Small intestine (tissue), 7 donors: ENCODE measurements at regions not wholly inside any gene's neighbourhood (a gene's known extent, or its start where the extent isn't known, plus 50 kb on each side); places are given as distances from the start of the nearest gene placed in this dataset.

Experiments used
- DNase-seq, 2 donors: peaks; one replicate each; pipeline versions ENCODE4 v3.0.0 to v3.0.0-alpha.2; 2013
- FAIRE-seq: peaks from 2 replicates; lab custom pipeline; 2012; peaks lifted over from hg19 to GRCh38; lab: Jason Lieb, UNC
- H3K27ac ChIP-seq, 3 donors: one replicate each; pipeline ENCODE4 v1.5.1; 2013; ENCODE audit warnings: low read length in 2 of 3, mild to moderate bottlenecking in 2 of 3, control low read depth in 1 of 3, inconsistent platforms in 1 of 3, low read depth in 1 of 3, moderate library complexity in 1 of 3
- H3K27me3 ChIP-seq, 3 donors: one replicate each; pipeline ENCODE4 v1.6.1; 2013; ENCODE audit warnings: low read length in 3 of 3, inconsistent platforms in 1 of 3; ENCODE audit not compliant: control insufficient read depth in 3 of 3, insufficient read depth in 3 of 3
- H3K36me3 ChIP-seq, 3 donors: one replicate each; pipeline ENCODE4 v1.6.1; 2013; ENCODE audit warnings: low read length in 3 of 3, inconsistent platforms in 1 of 3, low read depth in 1 of 3, mild to moderate bottlenecking in 1 of 3, moderate library complexity in 1 of 3; ENCODE audit not compliant: control insufficient read depth in 3 of 3, insufficient read depth in 2 of 3
- H3K4me1 ChIP-seq, 3 donors: one replicate each; pipeline ENCODE4 v1.6.1; 2013; ENCODE audit warnings: low read length in 2 of 3, inconsistent platforms in 1 of 3, low read depth in 1 of 3, mild to moderate bottlenecking in 1 of 3, moderate library complexity in 1 of 3; ENCODE audit not compliant: control insufficient read depth in 3 of 3, insufficient read depth in 2 of 3
- H3K4me3 ChIP-seq, 3 donors: one replicate each; pipeline ENCODE4 v1.5.1; 2013; ENCODE audit warnings: low read length in 3 of 3, control low read depth in 1 of 3, inconsistent platforms in 1 of 3, low read depth in 1 of 3, mild to moderate bottlenecking in 1 of 3, moderate library complexity in 1 of 3
- H3K9me3 ChIP-seq, 2 donors: one replicate each; pipeline ENCODE4 v1.6.1; 2013; ENCODE audit warnings: low read depth in 1 of 2, low read length in 1 of 2; ENCODE audit not compliant: control insufficient read depth in 2 of 2, insufficient read depth in 1 of 2
- WGBS, 3 donors: extraction: QIAGEN DNeasy Blood & Tissue Kit; methylation state at CpG; one replicate each; pipeline ENCODE4 v1.1.7; 2013; 5-methylcytosine and 5-hydroxymethylcytosine counted together
- donor health status: healthy with polysubstance abuse.
- donor health status: control.
- donor health status: control.
- donor health status: Bipolar disorder and iron deficiency.
- donor health status: healthy.

- Histone ChIP-seq H3K36me3 (no peaks in the 10 kb centered on the region), H3K4me3 (no peak overlapping the region), H3K27ac (no peak overlapping the region), H3K4me1 (no peaks in the 10 kb centered on the region), H3K9me3 (peaks cover 0 to 4% of the 10 kb centered on the region in 2 donors), H3K27me3 (no peaks in the 10 kb centered on the region)
- WGBS, 3 donors, result 63 to 69% (median 65%) methylated on average over 1 of the region's 1 CpG
- FAIRE-seq (no peak), DNase-seq (no peak)
Measured at GRCh38 chr14:80146941-80147340, 64.4 kb downstream of the DIO2 start.

GRCh38 chr14:80136358-80136757 lies 74.9 kb downstream of the DIO2 start:
- Histone ChIP-seq H3K9me3 (peaks cover 2 to 16% of the 10 kb centered on the region in 2 donors), H3K4me1 (no peaks in the 10 kb centered on the region), H3K4me3 (no peak overlapping the region), H3K27me3 (no peaks in the 10 kb centered on the region), H3K27ac (no peak overlapping the region), H3K36me3 (no peaks in the 10 kb centered on the region)
- 93 to 94% (median 94%) methylated on average over 4 of the region's 4 CpGs for WGBS, 3 donors
- DNase-seq (no peak), FAIRE-seq (no peak)

- Histone ChIP-seq H3K4me1 (no peaks in the 10 kb centered on the region), H3K27ac (no peak overlapping the region), H3K9me3 (peaks cover 0 to 16% of the 10 kb centered on the region in 2 donors), H3K36me3 (no peaks in the 10 kb centered on the region), H3K27me3 (no peaks in the 10 kb centered on the region), H3K4me3 (no peak overlapping the region)
- DNase-seq (no peak), FAIRE-seq (no peak)
- 58 to 60% (median 60%) methylated on average over 3 of the region's 3 CpGs for WGBS, 3 donors
Measured at GRCh38 chr14:80135305-80136088, 75.8 kb downstream of the DIO2 start.

GRCh38 chr14:80134321-80134720 lies 77.0 kb downstream of the DIO2 start:
- no peak for FAIRE-seq
- Histone ChIP-seq H3K9me3 (peaks cover 0 to 16% of the 10 kb centered on the region in 2 donors), H3K27me3 (no peaks in the 10 kb centered on the region), H3K27ac (no peak overlapping the region), H3K4me1 (no peaks in the 10 kb centered on the region), H3K4me3 (no peak overlapping the region), H3K36me3 (no peaks in the 10 kb centered on the region)
- DNase-seq, result no peak
- 26 to 63% (median 49%) methylated on average over 1 of the region's 1 CpG for WGBS, 3 donors

- DNase-seq (no peak), FAIRE-seq (no peak)
- H3K4me1 ChIP-seq, result no peaks in the 10 kb centered on the region
- peaks cover 0 to 16% of the 10 kb centered on the region in 2 donors for H3K9me3 ChIP-seq
- H3K4me3 ChIP-seq, result no peak overlapping the region
- H3K36me3 ChIP-seq, result no peaks in the 10 kb centered on the region
- 51 to 68% (median 53%) methylated on average over 3 of the region's 3 CpGs for WGBS, 3 donors
- no peak overlapping the region for H3K27ac ChIP-seq
- H3K27me3 ChIP-seq, result no peaks in the 10 kb centered on the region
Measured at GRCh38 chr14:80133457-80133856, 77.8 kb downstream of the DIO2 start.

- Histone ChIP-seq H3K9me3 (peaks cover 0 to 6% of the 10 kb centered on the region in 2 donors), H3K4me3 (no peak overlapping the region), H3K27me3 (no peaks in the 10 kb centered on the region), H3K36me3 (no peaks in the 10 kb centered on the region), H3K27ac (no peak overlapping the region), H3K4me1 (no peaks in the 10 kb centered on the region)
- no peak for FAIRE-seq
- DNase-seq, result no peak
Measured at GRCh38 chr14:80127466-80127865, 83.8 kb downstream of the DIO2 start.

- no peak overlapping the region for H3K4me3 ChIP-seq
- 64 to 73% (median 68%) methylated on average over 3 of the region's 3 CpGs for WGBS, 3 donors
- H3K27me3 ChIP-seq, result no peaks in the 10 kb centered on the region
- no peak for DNase-seq
- H3K9me3 ChIP-seq, result peaks cover 0 to 6% of the 10 kb centered on the region in 2 donors
- H3K36me3 ChIP-seq, result no peaks in the 10 kb centered on the region
- no peak overlapping the region for H3K27ac ChIP-seq
- no peak for FAIRE-seq
- H3K4me1 ChIP-seq, result no peaks in the 10 kb centered on the region
Measured at GRCh38 chr14:80124794-80125193, 86.5 kb downstream of the DIO2 start.

- Histone ChIP-seq H3K27ac (no peak overlapping the region), H3K27me3 (no peaks in the 10 kb centered on the region), H3K4me3 (no peak overlapping the region), H3K36me3 (no peaks in the 10 kb centered on the region), H3K9me3 (peaks cover 0 to 3% of the 10 kb centered on the region in 2 donors), H3K4me1 (no peaks in the 10 kb centered on the region)
- DNase-seq, result no peak
- FAIRE-seq, result no peak
- WGBS, 3 donors, result 61 to 80% (median 70%) methylated on average over 1 of the region's 1 CpG
Measured at GRCh38 chr14:80117876-80118275, 93.4 kb downstream of the DIO2 start.

- H3K9me3 ChIP-seq, result no peaks in the 10 kb centered on the region
- H3K4me1 ChIP-seq, result no peaks in the 10 kb centered on the region
- H3K27me3 ChIP-seq, result no peaks in the 10 kb centered on the region
- no peak overlapping the region for H3K27ac ChIP-seq
- no peaks in the 10 kb centered on the region for H3K36me3 ChIP-seq
- WGBS, 3 donors, result 72 to 97% (median 95%) methylated on average over 2 of the region's 2 CpGs
- no peak for FAIRE-seq
- no peak for DNase-seq
- H3K4me3 ChIP-seq, result no peak overlapping the region
Measured at GRCh38 chr14:80116157-80116556, 95.1 kb downstream of the DIO2 start.
